ENCODE measurements at regions not wholly inside any gene's neighbourhood (a gene's known extent, or its start where the extent isn't known, plus 50 kb on each side); places are given as distances from the start of the nearest gene placed in this dataset.

GRCh38 chr2:21270083-21270491, 146.3 kb downstream of the TDRD15 start:
- TF ChIP-seq TCF7L2 (IDR thresholded peaks at IDR 0.05; ENCODE audit: borderline replicate concordance, extremely low read depth, insufficient read depth, insufficient read length) (no peak), EGR1 (IDR thresholded peaks at IDR 0.05; ENCODE audit: low read depth) (no peak), SIN3A (IDR thresholded peaks at IDR 0.05; ENCODE audit: low read depth) (no peak), FOSL1 (IDR thresholded peaks at IDR 0.05; ENCODE audit: low read depth) (no peak), CEBPB (IDR thresholded peaks at IDR 0.05; ENCODE audit: low read depth) (no peak), ZFX (IDR thresholded peaks at IDR 0.05) (no peak)
- DNase-seq (ENCODE audit: low read depth, low spot score) (no peak), ATAC-seq (no peak)
- Histone ChIP-seq H2AFZ (ENCODE audit: low read depth, low read length, poor library complexity, severe bottlenecking) (no peak overlapping the region), H3K27ac (ENCODE audit: low read depth, low read length) (no peak overlapping the region), H3K9me3 (ENCODE audit: control insufficient read depth in 1 of 2, insufficient read depth in 1 of 2, low read depth in 1 of 2, low read length in 2 of 2) (no peaks in the 10 kb centered on the region), H3K27me3 (ENCODE audit: insufficient read depth, low read length) (no peaks in the 10 kb centered on the region), H3K4me2 (ENCODE audit: low read length) (no peak overlapping the region), H3K9me2 (ENCODE audit: insufficient read depth) (no peaks in the 10 kb centered on the region), H3K36me3 (ENCODE audit: control insufficient read depth in 1 of 2, insufficient read depth in 2 of 2, low read length in 2 of 2) (no peaks in the 10 kb centered on the region), H3K4me1 (ENCODE audit: control insufficient read depth in 1 of 2, insufficient read depth in 2 of 2, low read length in 2 of 2) (no peaks in the 10 kb centered on the region), H3K9ac (ENCODE audit: low read length) (no peak overlapping the region), H3K4me3 (replicated peaks in 1 of 2; ENCODE audit: low read depth in 1 of 2, low read length in 2 of 2) (no peak overlapping the region), H4K20me1 (ENCODE audit: insufficient read depth) (no peaks in the 10 kb centered on the region), H3K79me2 (ENCODE audit: insufficient read depth, low read length) (no peaks in the 10 kb centered on the region)
- POLR2A ChIA-PET, result no interaction called here
- RAD21 ChIA-PET (ENCODE audit: low non-redundant PET in 1 of 2, low total read pairs in 2 of 2, uncharacterized antibody in 2 of 2, unreplicated experiment in 2 of 2), result no interaction called here
- no TSS peak for BruUV-seq (replicated peaks)
- CTCF ChIA-PET, result no interaction called here
- intact Hi-C loops (cut with micrococcal nuclease), result no loop called here

DNA sequence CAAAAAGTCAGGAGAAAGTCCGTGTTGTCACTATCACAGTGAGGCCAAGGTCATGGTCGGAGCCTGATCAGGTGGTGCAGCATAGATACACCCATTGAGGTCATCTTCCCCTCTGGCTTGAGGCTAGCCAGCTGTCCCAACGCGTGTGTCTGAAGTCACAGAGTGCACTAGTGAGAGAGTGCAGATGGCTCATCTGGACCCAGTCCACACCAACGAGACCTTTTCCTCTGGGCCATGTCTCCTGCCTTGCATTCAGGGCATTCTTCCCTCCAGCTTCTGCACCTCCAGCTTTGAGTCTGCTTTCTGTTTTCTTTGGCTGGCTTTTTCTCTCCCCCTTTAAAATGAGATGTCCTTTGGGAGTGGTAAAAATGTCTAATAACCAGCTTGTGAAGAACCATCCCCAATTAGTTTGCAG, 146.9 kb downstream of the TDRD15 start:
- ChIA-PET CTCF (no interaction called here), RAD21 (ENCODE audit: low non-redundant PET in 1 of 2, low total read pairs in 2 of 2, uncharacterized antibody in 2 of 2, unreplicated experiment in 2 of 2) (no interaction called here), POLR2A (no interaction called here)
- DNase-seq (ENCODE audit: low read depth, low spot score) (no peak), ATAC-seq (no peak)
- no peak overlapping the region for H3K27ac ChIP-seq (ENCODE audit: low read depth, low read length)
- BruUV-seq (replicated peaks), result no TSS peak
- no peaks in the 10 kb centered on the region for H3K27me3 ChIP-seq (ENCODE audit: insufficient read depth, low read length)
- no peaks in the 10 kb centered on the region for H3K36me3 ChIP-seq (ENCODE audit: control insufficient read depth in 1 of 2, insufficient read depth in 2 of 2, low read length in 2 of 2)
- H2AFZ ChIP-seq (ENCODE audit: low read depth, low read length, poor library complexity, severe bottlenecking), result no peak overlapping the region
- H4K20me1 ChIP-seq (ENCODE audit: insufficient read depth), result no peaks in the 10 kb centered on the region
- H3K4me2 ChIP-seq (ENCODE audit: low read length), result no peak overlapping the region
- TF ChIP-seq POLR2AphosphoS5 (IDR thresholded peaks at IDR 0.05; ENCODE audit: low read depth, low read length) (no peak), SRF (IDR thresholded peaks at IDR 0.05; ENCODE audit: low read depth) (no peak), POLR2A (IDR thresholded peaks at IDR 0.05; ENCODE audit: borderline replicate concordance, extremely low read depth, insufficient read depth, insufficient read length) (no peak), JUND (IDR thresholded peaks at IDR 0.05) (no peak), TCF7L2 (IDR thresholded peaks at IDR 0.05; ENCODE audit: borderline replicate concordance, extremely low read depth, insufficient read depth, insufficient read length) (no peak), RAD21 (IDR thresholded peaks at IDR 0.05; ENCODE audit: low read depth) (no peak), CBX3 (IDR thresholded peaks at IDR 0.05; ENCODE audit: low read depth) (no peak), FOSL1 (IDR thresholded peaks at IDR 0.05; ENCODE audit: low read depth) (no peak), EZH2 (IDR thresholded peaks at IDR 0.05) (no peak), ZNF274 (IDR thresholded peaks at IDR 0.05; ENCODE audit: low read depth, low read length) (no peak), EZH2phosphoT487 (IDR thresholded peaks at IDR 0.05; ENCODE audit: borderline replicate concordance) (no peak), SIN3A (IDR thresholded peaks at IDR 0.05; ENCODE audit: low read depth) (no peak)
- H3K79me2 ChIP-seq (ENCODE audit: insufficient read depth, low read length), result no peaks in the 10 kb centered on the region
- no peaks in the 10 kb centered on the region for H3K4me1 ChIP-seq (ENCODE audit: control insufficient read depth in 1 of 2, insufficient read depth in 2 of 2, low read length in 2 of 2)
- no peaks in the 10 kb centered on the region for H3K9me3 ChIP-seq (ENCODE audit: control insufficient read depth in 1 of 2, insufficient read depth in 1 of 2, low read depth in 1 of 2, low read length in 2 of 2)
- H3K4me3 ChIP-seq (replicated peaks in 1 of 2; ENCODE audit: low read depth in 1 of 2, low read length in 2 of 2), result no peak overlapping the region
- H3K9ac ChIP-seq (ENCODE audit: low read length), result no peak overlapping the region
- H3K9me2 ChIP-seq (ENCODE audit: insufficient read depth), result no peaks in the 10 kb centered on the region
- intact Hi-C loops (cut with micrococcal nuclease), result no loop called here
